Coronary artery (tissue), 2 donors: ENCODE measurements at regions not wholly inside any gene's neighbourhood (a gene's known extent, or its start where the extent isn't known, plus 50 kb on each side); places are given as distances from the start of the nearest gene placed in this dataset.

Experiments
- DNase-seq: peaks from one replicate; pipeline ENCODE4 v3.0.0-alpha.2; 2017; ENCODE audit warnings: low spot score
- H3K27ac ChIP-seq, 2 donors: fragments of 200-600 bp; sonication (generic); one replicate each; pipeline ENCODE4 v1.5.1; 2016 to 2019
- H3K4me3 ChIP-seq: fragments of 200-600 bp; sonication (generic); 2 replicates; pipeline ENCODE4 v1.5.1; 2016; ENCODE audit warnings: mild to moderate bottlenecking, moderate library complexity
- TF ChIP-seq, protein P1 (sequence below): fragments of 200-600 bp; sonication (generic); IDR thresholded peaks from one replicate; pipeline ENCODE4 v1.5.1; 2019; ENCODE audit warnings: antibody characterized with exemption

DNA sequence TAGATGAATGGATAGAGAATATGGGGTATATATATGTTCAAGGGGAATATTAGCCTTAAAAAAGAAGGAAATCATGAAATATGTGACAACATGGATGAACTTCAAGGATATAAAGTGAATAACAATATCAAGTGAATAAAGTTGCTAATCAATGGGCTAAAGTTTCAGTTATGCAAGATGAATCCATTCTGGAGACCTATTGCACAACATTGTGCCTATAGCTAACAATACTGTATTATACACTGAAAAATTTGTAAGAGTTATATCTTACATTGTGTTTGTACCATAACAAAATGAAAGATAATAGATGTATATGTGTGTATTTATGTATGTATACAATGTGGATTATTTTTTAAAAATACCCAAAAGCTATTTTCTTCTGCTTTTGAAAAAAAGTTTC is 96.3 kb upstream of the DPYD start:
- H3K4me3 ChIP-seq, result no peak overlapping the region
- DNase-seq, result no peak
- TF ChIP-seq, protein P1, sequence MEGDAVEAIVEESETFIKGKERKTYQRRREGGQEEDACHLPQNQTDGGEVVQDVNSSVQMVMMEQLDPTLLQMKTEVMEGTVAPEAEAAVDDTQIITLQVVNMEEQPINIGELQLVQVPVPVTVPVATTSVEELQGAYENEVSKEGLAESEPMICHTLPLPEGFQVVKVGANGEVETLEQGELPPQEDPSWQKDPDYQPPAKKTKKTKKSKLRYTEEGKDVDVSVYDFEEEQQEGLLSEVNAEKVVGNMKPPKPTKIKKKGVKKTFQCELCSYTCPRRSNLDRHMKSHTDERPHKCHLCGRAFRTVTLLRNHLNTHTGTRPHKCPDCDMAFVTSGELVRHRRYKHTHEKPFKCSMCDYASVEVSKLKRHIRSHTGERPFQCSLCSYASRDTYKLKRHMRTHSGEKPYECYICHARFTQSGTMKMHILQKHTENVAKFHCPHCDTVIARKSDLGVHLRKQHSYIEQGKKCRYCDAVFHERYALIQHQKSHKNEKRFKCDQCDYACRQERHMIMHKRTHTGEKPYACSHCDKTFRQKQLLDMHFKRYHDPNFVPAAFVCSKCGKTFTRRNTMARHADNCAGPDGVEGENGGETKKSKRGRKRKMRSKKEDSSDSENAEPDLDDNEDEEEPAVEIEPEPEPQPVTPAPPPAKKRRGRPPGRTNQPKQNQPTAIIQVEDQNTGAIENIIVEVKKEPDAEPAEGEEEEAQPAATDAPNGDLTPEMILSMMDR, result no peak
- no peak overlapping the region for H3K27ac ChIP-seq

DNA sequence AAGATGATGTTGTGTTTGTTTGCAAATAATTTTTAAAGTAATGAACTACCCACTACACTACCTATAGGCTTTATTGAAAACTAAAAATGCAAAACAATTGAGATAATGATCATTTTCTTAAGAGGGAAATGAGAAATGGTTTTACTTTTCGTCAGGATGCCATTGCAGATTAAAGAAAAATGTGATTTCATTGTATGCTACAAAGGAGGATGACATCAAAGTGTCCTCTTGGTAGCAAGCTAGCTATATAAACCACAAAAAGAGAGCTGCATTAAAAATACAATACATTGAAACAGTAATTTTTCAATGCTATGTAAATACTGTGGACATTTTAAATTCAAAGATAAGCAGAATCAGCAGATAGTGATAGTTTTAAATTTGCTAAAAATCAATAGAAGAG is 87.5 kb upstream of the DPYD start:
- Histone ChIP-seq H3K4me3 (no peak overlapping the region), H3K27ac (no peak overlapping the region)
- TF ChIP-seq, protein P1, result no peak
- no peak for DNase-seq

DNA sequence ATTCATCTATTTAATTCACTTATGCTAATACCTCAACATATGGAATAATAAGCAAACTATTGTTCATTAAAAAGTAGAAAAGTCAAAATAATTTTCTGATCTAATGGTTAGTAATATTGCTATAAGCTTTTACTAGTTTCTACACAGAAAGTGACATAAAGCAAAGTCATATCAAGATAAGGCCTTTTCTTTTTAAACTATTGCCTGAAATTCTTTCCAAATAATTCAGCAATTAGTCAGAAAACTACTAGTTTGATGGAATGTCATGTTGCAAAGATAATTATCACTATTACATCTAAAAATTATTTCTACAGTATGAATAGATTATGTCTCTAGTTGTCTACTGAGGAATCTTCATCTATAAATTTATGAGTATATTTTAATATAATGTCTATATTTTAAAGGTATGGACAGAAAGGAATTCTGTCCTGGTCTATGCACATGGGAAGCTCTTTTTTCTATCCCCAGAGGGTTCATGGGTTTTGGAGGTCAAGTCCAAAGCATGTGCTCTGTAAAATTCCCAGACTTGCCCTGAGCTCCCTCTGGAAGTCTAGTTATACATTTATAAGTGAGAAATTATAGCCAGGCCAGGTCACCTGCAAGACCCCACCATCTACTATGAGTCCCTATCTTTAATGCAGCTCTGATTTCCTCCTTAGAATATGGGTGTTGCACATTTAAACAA is 84.6 kb upstream of the DPYD start:
- DNase-seq, result no peak
- no peak overlapping the region for H3K4me3 ChIP-seq
- H3K27ac ChIP-seq, result no peak overlapping the region
- TF ChIP-seq, protein P1, result no peak

DNA sequence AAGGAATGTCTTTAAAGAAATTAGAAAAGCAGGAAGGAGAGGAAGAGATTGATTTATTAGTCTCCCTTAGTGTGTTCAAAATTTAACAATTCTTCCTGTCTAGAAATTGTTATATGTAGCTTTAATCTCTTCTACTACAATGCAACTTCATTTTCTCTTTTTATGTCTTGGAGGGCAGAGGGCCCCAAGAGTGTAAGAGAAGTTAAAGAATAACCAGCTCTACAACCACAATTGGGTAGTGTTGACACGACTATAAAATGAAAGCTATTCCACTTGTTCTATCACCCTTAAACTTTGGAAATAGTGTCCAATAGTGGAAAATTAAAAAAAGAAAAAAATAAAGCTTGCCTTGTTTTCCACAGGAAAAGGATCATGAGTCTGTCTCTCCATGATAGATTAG is 82.6 kb upstream of the DPYD start:
- Histone ChIP-seq H3K27ac (no peak overlapping the region), H3K4me3 (no peak overlapping the region)
- no peak for DNase-seq
- TF ChIP-seq, protein P1, result no peak

DNA sequence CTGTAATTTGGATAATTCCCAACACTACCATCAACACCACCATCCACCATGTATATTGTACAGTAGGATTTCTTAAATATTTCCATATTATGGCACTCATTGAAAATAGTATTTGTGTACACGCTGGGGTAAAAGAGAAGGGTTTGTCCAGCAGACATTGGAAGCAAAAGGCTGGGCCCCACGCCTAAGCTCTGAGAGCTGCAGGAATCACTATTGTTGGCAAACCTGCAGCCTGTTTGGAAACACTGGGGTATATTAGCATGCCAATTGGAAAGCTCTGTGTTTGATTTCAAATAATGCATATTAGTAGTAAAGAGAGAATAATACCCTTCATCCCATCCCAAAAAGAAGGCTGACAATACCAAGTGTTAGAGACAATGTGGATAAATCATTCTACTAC is 81.5 kb upstream of the DPYD start:
- no peak for DNase-seq
- TF ChIP-seq, protein P1, result no peak
- Histone ChIP-seq H3K27ac (no peak overlapping the region), H3K4me3 (no peak overlapping the region)

DNA sequence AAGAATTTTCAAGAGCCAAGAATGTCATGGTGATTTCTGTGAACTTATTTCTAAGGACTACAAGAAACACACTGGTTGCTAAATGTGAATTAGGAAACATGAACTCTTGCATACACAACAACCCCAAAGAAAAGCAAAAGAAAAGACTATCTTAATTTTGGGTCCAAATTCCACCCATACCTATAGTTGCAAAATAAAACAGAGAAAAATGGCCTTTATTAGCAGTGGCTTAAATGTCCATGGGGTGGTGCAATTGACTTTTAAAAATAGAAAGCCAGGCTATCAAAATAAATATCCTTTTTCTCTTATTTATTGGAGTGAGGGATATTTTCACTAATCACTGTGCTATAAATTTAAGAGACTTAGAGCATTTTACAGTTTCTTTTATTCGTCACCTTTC is 80.9 kb upstream of the DPYD start:
- no peak overlapping the region for H3K27ac ChIP-seq
- no peak overlapping the region for H3K4me3 ChIP-seq
- TF ChIP-seq, protein P1, result no peak
- no peak for DNase-seq

DNA sequence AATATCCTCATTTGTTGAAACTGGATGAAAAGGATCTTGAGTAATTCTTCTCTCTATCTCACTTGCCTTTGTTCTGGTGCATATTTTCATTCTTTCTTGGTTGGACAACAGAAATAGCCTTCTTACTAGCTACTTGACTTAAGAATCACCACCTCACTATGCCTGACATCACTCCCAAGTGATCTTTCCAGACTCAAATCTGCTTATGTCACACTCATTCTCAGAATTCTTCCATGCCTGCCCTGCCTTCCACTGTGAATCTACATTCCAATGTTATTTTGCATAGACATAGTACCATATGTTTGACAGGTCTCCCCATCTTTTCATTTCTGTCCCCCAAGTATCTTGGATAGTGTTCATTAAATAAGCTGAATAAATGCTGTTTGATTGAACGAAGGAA is 78.5 kb upstream of the DPYD start:
- DNase-seq, result no peak
- TF ChIP-seq, protein P1, result no peak
- Histone ChIP-seq H3K27ac (no peak overlapping the region), H3K4me3 (no peak overlapping the region)
